ENCODE measurements at regions not wholly inside any gene's neighbourhood (a gene's known extent, or its start where the extent isn't known, plus 50 kb on each side); places are given as distances from the start of the nearest gene placed in this dataset.

GRCh38 chr1:223048026-223048425, 95.0 kb downstream of the TLR5 start:
- Histone ChIP-seq H3K4me3 (ENCODE audit: insufficient read length, low read depth) (no peak overlapping the region), H3K9me3 (ENCODE audit: insufficient read depth, low read length) (peaks cover 27% of the 10 kb centered on the region), H3K4me1 (ENCODE audit: insufficient read depth, insufficient read length) (no peaks in the 10 kb centered on the region), H3K9ac (ENCODE audit: insufficient read length, low read depth) (no peak overlapping the region), H3K27me3 (ENCODE audit: insufficient read depth, insufficient read length) (no peaks in the 10 kb centered on the region), H3K36me3 (ENCODE audit: insufficient read depth, insufficient read length, low read length) (peaks cover 24% of the 10 kb centered on the region)
- TF ChIP-seq SUZ12 (IDR thresholded peaks at IDR 0.05; ENCODE audit: extremely low read depth, insufficient read depth, insufficient read length), result no peak
- no peak for TF ChIP-seq ZNF274 (IDR thresholded peaks at IDR 0.05; ENCODE audit: low read depth, low read length)
- no peak for TF ChIP-seq YY1 (IDR thresholded peaks at IDR 0.05; ENCODE audit: insufficient read depth, insufficient read length)
- DNase-seq (ENCODE audit: low read depth, low spot score), result no peak

GRCh38 chr1:223052462-223052861, 90.6 kb downstream of the TLR5 start:
- H3K9me3 ChIP-seq (ENCODE audit: insufficient read depth, low read length), result 0 out of 2 replicates have a peak, but pooled peaks cover under 1% of the 10 kb centered on the region
- no peaks in the 10 kb centered on the region for H3K27me3 ChIP-seq (ENCODE audit: insufficient read depth, insufficient read length)
- H3K4me3 ChIP-seq (ENCODE audit: insufficient read length, low read depth), result no peak overlapping the region
- H3K36me3 ChIP-seq (ENCODE audit: insufficient read depth, insufficient read length, low read length), result peaks cover 24% of the 10 kb centered on the region
- no peaks in the 10 kb centered on the region for H3K4me1 ChIP-seq (ENCODE audit: insufficient read depth, insufficient read length)
- no peak for DNase-seq (ENCODE audit: low read depth, low spot score)
- H3K9ac ChIP-seq (ENCODE audit: insufficient read length, low read depth), result no peak overlapping the region
- TF ChIP-seq YY1 (IDR thresholded peaks at IDR 0.05; ENCODE audit: insufficient read depth, insufficient read length), result no peak
- TF ChIP-seq SUZ12 (IDR thresholded peaks at IDR 0.05; ENCODE audit: extremely low read depth, insufficient read depth, insufficient read length), result no peak
- TF ChIP-seq ZNF274 (IDR thresholded peaks at IDR 0.05; ENCODE audit: low read depth, low read length), result no peak

DNA sequence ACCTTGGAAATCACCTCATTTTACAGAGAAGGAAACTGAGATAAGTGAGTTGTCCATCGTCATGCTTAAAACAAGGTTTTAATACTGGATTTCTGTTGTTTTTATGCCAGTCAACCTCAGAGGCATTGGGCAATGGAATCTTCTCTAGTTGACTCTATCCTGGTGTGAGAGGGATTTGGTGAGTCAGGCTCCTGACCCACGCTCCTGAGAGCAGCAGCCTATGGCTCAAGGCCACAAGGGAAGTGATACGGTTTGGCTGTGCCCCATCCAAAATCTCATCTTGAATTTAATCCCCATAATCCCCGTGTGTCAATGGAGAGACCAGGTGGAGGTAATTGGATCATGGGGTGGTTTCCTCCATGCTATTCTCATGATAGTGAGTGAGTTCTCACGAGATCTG, 90.1 kb downstream of the TLR5 start:
- TF ChIP-seq SUZ12 (IDR thresholded peaks at IDR 0.05; ENCODE audit: extremely low read depth, insufficient read depth, insufficient read length) (no peak), ZNF274 (IDR thresholded peaks at IDR 0.05; ENCODE audit: low read depth, low read length) (no peak), YY1 (IDR thresholded peaks at IDR 0.05; ENCODE audit: insufficient read depth, insufficient read length) (no peak)
- peaks cover 24% of the 10 kb centered on the region for H3K36me3 ChIP-seq (ENCODE audit: insufficient read depth, insufficient read length, low read length)
- no peaks in the 10 kb centered on the region for H3K4me1 ChIP-seq (ENCODE audit: insufficient read depth, insufficient read length)
- DNase-seq (ENCODE audit: low read depth, low spot score), result no peak
- no peak overlapping the region for H3K4me3 ChIP-seq (ENCODE audit: insufficient read length, low read depth)
- no peaks in the 10 kb centered on the region for H3K9me3 ChIP-seq (ENCODE audit: insufficient read depth, low read length)
- H3K27me3 ChIP-seq (ENCODE audit: insufficient read depth, insufficient read length), result no peaks in the 10 kb centered on the region
- H3K9ac ChIP-seq (ENCODE audit: insufficient read length, low read depth), result no peak overlapping the region

GRCh38 chr1:223056802-223057201, 86.2 kb downstream of the TLR5 start:
- TF ChIP-seq YY1 (IDR thresholded peaks at IDR 0.05; ENCODE audit: insufficient read depth, insufficient read length) (no peak), SUZ12 (IDR thresholded peaks at IDR 0.05; ENCODE audit: extremely low read depth, insufficient read depth, insufficient read length) (no peak), ZNF274 (IDR thresholded peaks at IDR 0.05; ENCODE audit: low read depth, low read length) (no peak)

GRCh38 chr1:223057569-223058093, 85.4 kb downstream of the TLR5 start:
- no peak overlapping the region for H3K4me3 ChIP-seq (ENCODE audit: insufficient read length, low read depth)
- no peaks in the 10 kb centered on the region for H3K9me3 ChIP-seq (ENCODE audit: insufficient read depth, low read length)
- H3K36me3 ChIP-seq (ENCODE audit: insufficient read depth, insufficient read length, low read length), result peaks cover 13% of the 10 kb centered on the region
- H3K4me1 ChIP-seq (ENCODE audit: insufficient read depth, insufficient read length), result no peaks in the 10 kb centered on the region
- H3K9ac ChIP-seq (ENCODE audit: insufficient read length, low read depth), result no peak overlapping the region
- H3K27me3 ChIP-seq (ENCODE audit: insufficient read depth, insufficient read length), result no peaks in the 10 kb centered on the region
- no peak for TF ChIP-seq SUZ12 (IDR thresholded peaks at IDR 0.05; ENCODE audit: extremely low read depth, insufficient read depth, insufficient read length)
- TF ChIP-seq ZNF274 (IDR thresholded peaks at IDR 0.05; ENCODE audit: low read depth, low read length), result no peak
- no peak for TF ChIP-seq YY1 (IDR thresholded peaks at IDR 0.05; ENCODE audit: insufficient read depth, insufficient read length)
- no peak for DNase-seq (ENCODE audit: low read depth, low spot score)

More at GRCh38 chr1:223056802-223057201, 86.2 kb downstream of the TLR5 start:
- no peaks in the 10 kb centered on the region for H3K9me3 ChIP-seq (ENCODE audit: insufficient read depth, low read length)
- H3K27me3 ChIP-seq (ENCODE audit: insufficient read depth, insufficient read length), result no peaks in the 10 kb centered on the region
- no peak overlapping the region for H3K4me3 ChIP-seq (ENCODE audit: insufficient read length, low read depth)
- H3K36me3 ChIP-seq (ENCODE audit: insufficient read depth, insufficient read length, low read length), result peaks cover 16% of the 10 kb centered on the region
- H3K9ac ChIP-seq (ENCODE audit: insufficient read length, low read depth), result no peak overlapping the region
- no peak for DNase-seq (ENCODE audit: low read depth, low spot score)
- H3K4me1 ChIP-seq (ENCODE audit: insufficient read depth, insufficient read length), result no peaks in the 10 kb centered on the region
